ENCODE measurements at regions not wholly inside any gene's neighbourhood (a gene's known extent, or its start where the extent isn't known, plus 50 kb on each side); places are given as distances from the start of the nearest gene placed in this dataset.

DNA sequence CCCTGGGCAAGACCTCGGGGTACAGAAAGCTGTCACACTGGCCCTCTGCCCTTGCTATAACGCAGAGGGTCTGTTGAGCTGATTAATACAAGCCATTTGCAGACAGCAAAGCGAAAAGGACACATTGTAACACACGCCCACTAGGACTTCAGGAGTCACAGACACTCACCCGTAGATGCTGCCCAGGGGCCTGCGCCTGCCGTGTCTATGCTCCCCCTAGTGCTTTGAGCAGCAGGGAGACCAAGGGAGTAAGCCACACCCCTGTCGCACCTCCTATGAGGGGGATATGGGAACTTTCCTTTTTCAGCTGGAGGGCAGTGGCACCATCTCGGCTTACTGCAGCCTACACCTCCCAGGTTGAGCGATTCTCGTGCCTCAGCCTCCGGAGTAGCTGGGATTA, 1930.2 kb downstream of the OLFM4 start:
- TF ChIP-seq POLR2AphosphoS5 (IDR thresholded peaks at IDR 0.05; ENCODE audit: borderline replicate concordance, low read depth, low read length) = no peak
- TF ChIP-seq EZH2 (IDR thresholded peaks at IDR 0.05) = no peak
